Vagina (tissue), 2 donors: ENCODE measurements at regions not wholly inside any gene's neighbourhood (a gene's known extent, or its start where the extent isn't known, plus 50 kb on each side); places are given as distances from the start of the nearest gene placed in this dataset.

Experiments used
- DNase-seq, 2 donors: peaks; one replicate each; pipeline ENCODE4 v3.0.0-alpha.2; 2017; ENCODE audit errors: extremely low spot score in 2 of 2
- H3K27ac ChIP-seq: fragments of 200-600 bp; sonication (generic); one replicate; pipeline ENCODE4 v1.5.1; 2019
- H3K27me3 ChIP-seq: fragments of 200-600 bp; sonication (generic); one replicate; pipeline ENCODE4 v1.5.1; 2019
- H3K36me3 ChIP-seq, 2 donors: fragments of 200-600 bp; sonication (generic); one replicate each; pipeline ENCODE4 v1.5.1; 2017 to 2019
- H3K4me1 ChIP-seq: fragments of 200-600 bp; sonication (generic); one replicate; pipeline ENCODE4 v1.5.1; 2019
- H3K4me3 ChIP-seq, 2 donors: fragments of 200-600 bp; sonication (generic); 1 replicate in 1 of 2; 2 replicates in 1 of 2; pipeline ENCODE4 v1.5.1; 2016 to 2019
- H3K9me3 ChIP-seq: fragments of 200-600 bp; sonication (generic); one replicate; pipeline ENCODE4 v1.5.1; 2019
- POLR2A ChIP-seq, 2 donors: fragments of 450-650 bp; IDR thresholded peaks; one replicate each; pipeline ENCODE4 v1.6.1; 2017; ENCODE audit warnings: antibody characterized with exemption in 2 of 2, mild to moderate bottlenecking in 2 of 2, moderate library complexity in 2 of 2
- POLR2AphosphoS5 ChIP-seq, 2 donors: sonication (generic); formaldehyde crosslinking; IDR thresholded peaks; one replicate each; pipeline ENCODE4 v1.9.0; 2017; ENCODE audit warnings: antibody characterized with exemption in 2 of 2, mild to moderate bottlenecking in 2 of 2, low read depth in 1 of 2; ENCODE audit not compliant: insufficient read depth in 1 of 2
- intact Hi-C: fragments of 100-400 bp; cut with DNase I; formaldehyde crosslinking; loops from one replicate; pipeline ENCODE4 v1.15.1; 2023
- TF ChIP-seq, protein P1 (sequence below), 3 experiments: fragments of 450-650 bp in 2 of 3; fragments of 200-600 bp in 1 of 3; sonication (generic) in 1 of 3; IDR thresholded peaks; one replicate each; pipeline ENCODE4 v1.5.1; 2017 to 2019; ENCODE audit warnings: antibody characterized with exemption in 3 of 3, mild to moderate bottlenecking in 2 of 3, moderate library complexity in 2 of 3

DNA sequence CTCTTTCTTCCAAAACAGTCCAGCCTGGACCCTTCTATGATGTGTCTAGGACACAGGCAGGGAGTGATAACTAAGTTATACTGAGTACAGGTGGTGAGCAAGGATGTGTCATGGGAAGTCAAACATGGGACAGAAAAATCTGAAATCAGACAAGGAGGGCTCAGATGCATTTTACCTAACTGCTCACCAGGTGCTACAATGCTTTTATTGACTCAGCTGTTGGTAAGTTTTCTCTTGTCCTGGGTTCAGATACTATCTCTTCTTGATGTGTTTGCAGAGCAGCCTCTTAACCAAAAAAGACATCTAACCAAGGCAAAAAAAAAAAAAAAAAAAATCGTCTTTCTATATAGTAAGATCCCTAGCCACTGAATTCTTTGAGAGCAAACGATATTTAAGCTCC, 378.6 kb downstream of the VPS13C start:
- TF ChIP-seq, protein P1, sequence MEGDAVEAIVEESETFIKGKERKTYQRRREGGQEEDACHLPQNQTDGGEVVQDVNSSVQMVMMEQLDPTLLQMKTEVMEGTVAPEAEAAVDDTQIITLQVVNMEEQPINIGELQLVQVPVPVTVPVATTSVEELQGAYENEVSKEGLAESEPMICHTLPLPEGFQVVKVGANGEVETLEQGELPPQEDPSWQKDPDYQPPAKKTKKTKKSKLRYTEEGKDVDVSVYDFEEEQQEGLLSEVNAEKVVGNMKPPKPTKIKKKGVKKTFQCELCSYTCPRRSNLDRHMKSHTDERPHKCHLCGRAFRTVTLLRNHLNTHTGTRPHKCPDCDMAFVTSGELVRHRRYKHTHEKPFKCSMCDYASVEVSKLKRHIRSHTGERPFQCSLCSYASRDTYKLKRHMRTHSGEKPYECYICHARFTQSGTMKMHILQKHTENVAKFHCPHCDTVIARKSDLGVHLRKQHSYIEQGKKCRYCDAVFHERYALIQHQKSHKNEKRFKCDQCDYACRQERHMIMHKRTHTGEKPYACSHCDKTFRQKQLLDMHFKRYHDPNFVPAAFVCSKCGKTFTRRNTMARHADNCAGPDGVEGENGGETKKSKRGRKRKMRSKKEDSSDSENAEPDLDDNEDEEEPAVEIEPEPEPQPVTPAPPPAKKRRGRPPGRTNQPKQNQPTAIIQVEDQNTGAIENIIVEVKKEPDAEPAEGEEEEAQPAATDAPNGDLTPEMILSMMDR (IDR thresholded peaks at IDR 0.05), result no peak
- no peak for TF ChIP-seq POLR2AphosphoS5 (IDR thresholded peaks at IDR 0.05; ENCODE audit: insufficient read depth in 1 of 2, low read depth in 1 of 2)
- no peak for TF ChIP-seq POLR2A (IDR thresholded peaks at IDR 0.05)
- intact Hi-C loops, result no loop called here
- Histone ChIP-seq H3K9me3 (no peaks in the 10 kb centered on the region), H3K4me1 (no peaks in the 10 kb centered on the region), H3K27ac (no peak overlapping the region), H3K4me3 (no peak overlapping the region), H3K36me3 (no peaks in the 10 kb centered on the region), H3K27me3 (no peaks in the 10 kb centered on the region)
- DNase-seq, result no peak

DNA sequence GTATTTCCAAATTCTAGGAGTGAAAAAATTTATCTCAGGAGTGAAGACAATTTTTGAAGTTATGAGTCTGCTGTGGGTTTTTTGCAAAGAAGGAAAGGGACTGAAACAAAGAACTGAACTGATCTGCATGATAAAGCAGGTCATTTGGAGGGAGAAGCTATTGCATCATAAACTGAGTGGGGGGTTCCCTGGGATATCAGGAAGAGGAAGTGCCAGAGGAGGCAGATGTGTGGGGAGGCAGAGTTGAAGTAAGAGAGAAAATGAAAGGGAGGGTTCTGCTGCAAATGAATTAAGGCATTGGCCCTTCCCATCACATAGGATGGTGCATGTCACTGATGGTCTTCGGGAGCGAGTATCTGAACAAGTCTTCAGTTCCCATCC, 379.2 kb downstream of the VPS13C start:
- Histone ChIP-seq H3K27ac (no peak overlapping the region), H3K27me3 (no peaks in the 10 kb centered on the region), H3K9me3 (no peaks in the 10 kb centered on the region), H3K4me3 (no peak overlapping the region), H3K36me3 (no peaks in the 10 kb centered on the region), H3K4me1 (no peaks in the 10 kb centered on the region)
- DNase-seq, result no peak
- intact Hi-C loops, result no loop called here
- TF ChIP-seq, protein P1 (IDR thresholded peaks at IDR 0.05), result no peak
- TF ChIP-seq POLR2A (IDR thresholded peaks at IDR 0.05) (no peak), POLR2AphosphoS5 (IDR thresholded peaks at IDR 0.05; ENCODE audit: insufficient read depth in 1 of 2, low read depth in 1 of 2) (no peak)

DNA sequence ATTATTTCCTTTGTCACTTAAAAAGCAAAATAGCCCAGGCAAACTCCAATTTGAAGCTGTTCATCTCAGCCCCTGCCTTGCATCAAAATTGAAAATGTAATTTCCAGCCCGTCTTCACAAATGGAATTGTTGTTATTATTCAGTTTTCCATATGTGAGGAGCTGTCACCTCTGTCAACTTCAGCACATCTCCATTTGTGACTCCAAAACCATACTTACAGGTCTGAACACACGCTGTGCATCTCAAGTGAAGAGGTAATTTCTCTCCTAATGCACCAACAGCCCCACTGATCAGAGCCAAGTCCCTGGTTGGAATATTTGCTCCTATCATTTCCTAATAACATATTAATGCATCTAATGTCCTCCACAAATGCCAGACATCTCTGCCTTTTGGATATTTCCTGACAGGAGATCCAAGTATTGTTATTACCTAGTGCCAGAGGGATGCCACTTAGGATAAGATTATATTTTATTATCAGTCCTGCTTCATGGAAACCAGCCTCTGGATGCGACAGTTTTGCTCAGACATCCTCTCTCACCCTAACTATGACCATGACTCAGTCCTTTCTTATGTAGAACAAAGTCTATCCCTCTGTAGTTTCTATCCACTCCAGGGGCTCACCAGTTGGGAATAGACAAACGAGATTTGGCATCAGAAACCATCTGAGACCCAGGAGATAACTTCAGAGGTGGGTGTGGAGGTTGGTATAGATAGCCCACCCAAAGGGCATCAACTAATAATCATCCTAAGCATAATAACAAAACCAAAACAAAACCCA, 379.8 kb downstream of the VPS13C start:
- H3K4me1 ChIP-seq, result no peaks in the 10 kb centered on the region
- no peaks in the 10 kb centered on the region for H3K36me3 ChIP-seq
- DNase-seq, result peak in 1 of 2 donors; percentile 72
- no peaks in the 10 kb centered on the region for H3K9me3 ChIP-seq
- no peak overlapping the region for H3K27ac ChIP-seq
- TF ChIP-seq POLR2AphosphoS5 (IDR thresholded peaks at IDR 0.05; ENCODE audit: insufficient read depth in 1 of 2, low read depth in 1 of 2) (no peak), POLR2A (IDR thresholded peaks at IDR 0.05) (no peak)
- TF ChIP-seq, protein P1 (IDR thresholded peaks at IDR 0.05), result no peak
- intact Hi-C loops, result no loop called here
- no peak overlapping the region for H3K4me3 ChIP-seq
- H3K27me3 ChIP-seq, result no peaks in the 10 kb centered on the region

DNA sequence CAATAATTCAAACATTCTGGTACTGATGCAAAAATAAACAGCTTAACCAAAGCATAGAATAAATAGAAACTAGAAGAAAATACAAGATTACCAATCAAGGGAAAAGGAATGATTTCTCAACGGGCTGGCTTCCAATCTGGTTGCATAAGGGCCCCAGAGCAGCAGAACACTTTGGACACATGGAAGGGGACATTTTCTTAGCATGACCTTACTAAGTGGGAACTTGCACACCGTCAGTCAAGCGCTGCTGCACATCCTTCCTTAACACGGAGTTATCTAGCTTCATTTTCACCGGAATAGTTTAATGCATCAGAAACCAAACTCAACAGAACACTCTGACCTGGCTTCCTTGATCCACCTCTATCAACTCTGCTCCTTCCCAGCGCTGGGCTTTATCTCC, 388.5 kb downstream of the VPS13C start:
- TF ChIP-seq, protein P1 (IDR thresholded peaks at IDR 0.05), result no peak
- no peak for TF ChIP-seq POLR2A (IDR thresholded peaks at IDR 0.05)
- TF ChIP-seq POLR2AphosphoS5 (IDR thresholded peaks at IDR 0.05; ENCODE audit: insufficient read depth in 1 of 2, low read depth in 1 of 2), result peak in 1 of 2 donors; percentile 14
- Histone ChIP-seq H3K4me1 (no peaks in the 10 kb centered on the region), H3K36me3 (no peaks in the 10 kb centered on the region), H3K4me3 (no peak overlapping the region), H3K9me3 (no peaks in the 10 kb centered on the region), H3K27ac (no peak overlapping the region), H3K27me3 (no peaks in the 10 kb centered on the region)
- peak in 1 of 2 donors; percentile 83 for DNase-seq
- intact Hi-C loops, result no loop called here

DNA sequence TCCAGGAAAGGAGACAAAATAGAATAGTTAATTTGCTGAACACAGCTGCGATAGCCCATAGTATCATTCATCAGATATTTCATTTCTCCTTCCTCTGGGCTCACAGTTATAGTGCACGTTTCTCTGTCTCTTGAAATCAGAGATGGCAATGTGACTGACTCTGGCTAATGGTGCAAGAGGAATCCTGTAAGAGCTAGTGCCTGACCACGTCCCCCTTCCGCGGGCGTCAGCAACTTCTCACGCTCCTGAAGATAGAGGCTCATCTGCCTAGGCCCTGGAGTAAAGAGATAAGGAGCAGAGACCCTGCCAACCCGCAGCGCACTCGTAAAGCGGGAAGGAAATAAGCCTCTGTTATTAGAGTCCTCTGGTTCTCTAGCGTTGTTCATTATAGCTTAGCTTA, 391.8 kb downstream of the VPS13C start:
- Histone ChIP-seq H3K36me3 (no peaks in the 10 kb centered on the region), H3K4me1 (no peaks in the 10 kb centered on the region), H3K4me3 (no peak overlapping the region), H3K27ac (no peak overlapping the region), H3K9me3 (no peaks in the 10 kb centered on the region), H3K27me3 (no peaks in the 10 kb centered on the region)
- intact Hi-C loops, result no loop called here
- DNase-seq, result peak in 1 of 2 donors; percentile 69
- TF ChIP-seq, protein P1 (IDR thresholded peaks at IDR 0.05), result no peak
- TF ChIP-seq POLR2A (IDR thresholded peaks at IDR 0.05) (no peak), POLR2AphosphoS5 (IDR thresholded peaks at IDR 0.05; ENCODE audit: insufficient read depth in 1 of 2, low read depth in 1 of 2) (no peak)
